ENCODE measurements at regions not wholly inside any gene's neighbourhood (a gene's known extent, or its start where the extent isn't known, plus 50 kb on each side); places are given as distances from the start of the nearest gene placed in this dataset.
"Not testable (repeated sequence)": the region's sequence is repeated elsewhere in the genome, so short reads cannot be mapped to it uniquely, and the experiment has no call there.

DNA sequence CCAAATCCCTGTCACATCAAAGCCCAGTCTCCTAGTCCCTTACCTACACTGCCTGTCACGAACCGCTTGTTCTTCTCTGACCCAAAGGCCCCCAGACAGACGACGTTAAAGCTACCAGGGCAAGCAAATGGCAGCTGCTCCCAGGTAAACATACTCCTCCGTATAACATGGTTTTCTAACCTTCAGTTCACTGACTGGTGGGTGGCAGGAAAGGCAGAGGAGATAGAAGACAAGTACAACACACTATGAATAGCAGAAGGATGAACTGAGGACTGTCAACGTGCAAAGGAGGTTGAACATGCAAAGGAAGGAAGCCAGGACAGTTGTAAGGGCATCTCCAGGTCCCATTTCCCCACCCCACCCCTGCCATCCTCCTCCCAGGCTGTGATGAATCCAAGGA, 449.8 kb downstream of the SHISA9 start:
- H3K27me3 Mint-ChIP-seq (ENCODE audit: low read depth), result peaks cover 2% of the 10 kb centered on the region
- TF ChIP-seq, protein P1, sequence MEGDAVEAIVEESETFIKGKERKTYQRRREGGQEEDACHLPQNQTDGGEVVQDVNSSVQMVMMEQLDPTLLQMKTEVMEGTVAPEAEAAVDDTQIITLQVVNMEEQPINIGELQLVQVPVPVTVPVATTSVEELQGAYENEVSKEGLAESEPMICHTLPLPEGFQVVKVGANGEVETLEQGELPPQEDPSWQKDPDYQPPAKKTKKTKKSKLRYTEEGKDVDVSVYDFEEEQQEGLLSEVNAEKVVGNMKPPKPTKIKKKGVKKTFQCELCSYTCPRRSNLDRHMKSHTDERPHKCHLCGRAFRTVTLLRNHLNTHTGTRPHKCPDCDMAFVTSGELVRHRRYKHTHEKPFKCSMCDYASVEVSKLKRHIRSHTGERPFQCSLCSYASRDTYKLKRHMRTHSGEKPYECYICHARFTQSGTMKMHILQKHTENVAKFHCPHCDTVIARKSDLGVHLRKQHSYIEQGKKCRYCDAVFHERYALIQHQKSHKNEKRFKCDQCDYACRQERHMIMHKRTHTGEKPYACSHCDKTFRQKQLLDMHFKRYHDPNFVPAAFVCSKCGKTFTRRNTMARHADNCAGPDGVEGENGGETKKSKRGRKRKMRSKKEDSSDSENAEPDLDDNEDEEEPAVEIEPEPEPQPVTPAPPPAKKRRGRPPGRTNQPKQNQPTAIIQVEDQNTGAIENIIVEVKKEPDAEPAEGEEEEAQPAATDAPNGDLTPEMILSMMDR (IDR thresholded peaks at IDR 0.05), result no peak
- no peaks in the 10 kb centered on the region for H3K36me3 Mint-ChIP-seq (ENCODE audit: low read depth)
- no peaks in the 10 kb centered on the region for H3K4me1 Mint-ChIP-seq (ENCODE audit: low read depth)
- no peaks in the 10 kb centered on the region for H3K9me3 Mint-ChIP-seq (ENCODE audit: low read depth)
- DNase-seq (ENCODE audit: low spot score), result no peak
- H3K27ac Mint-ChIP-seq (ENCODE audit: unreplicated experiment), result no peak overlapping the region
- H3K4me3 Mint-ChIP-seq (ENCODE audit: unreplicated experiment), result no peak overlapping the region

DNA sequence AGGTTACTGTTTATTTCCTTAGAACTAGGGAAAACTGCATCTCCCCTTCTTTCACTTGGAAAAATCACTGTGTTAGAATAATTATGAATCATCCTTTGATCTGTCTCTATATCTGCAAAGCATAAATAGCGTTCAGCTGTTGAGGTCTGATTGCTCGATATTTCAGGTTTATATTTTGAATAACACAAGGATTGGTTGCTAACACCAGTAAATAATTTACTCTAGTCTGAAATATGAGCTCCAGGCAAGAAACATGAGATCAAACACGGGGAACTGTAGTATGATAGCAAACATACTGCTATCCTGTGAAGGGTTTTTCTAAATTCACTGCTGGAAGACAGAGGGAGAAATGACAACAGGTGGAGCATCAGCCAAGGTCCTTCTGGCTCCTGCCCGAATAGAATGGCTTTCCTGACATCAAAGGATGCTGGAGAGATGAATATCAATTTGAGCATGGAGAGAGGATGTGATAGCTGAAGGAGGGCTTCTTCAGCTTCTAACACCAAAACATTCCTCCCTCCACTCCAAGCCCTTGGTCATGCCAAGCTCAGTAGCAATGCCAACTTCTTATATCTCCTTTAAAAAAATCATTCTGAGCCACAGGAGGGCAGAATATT, 450.3 kb downstream of the SHISA9 start:
- H3K9me3 Mint-ChIP-seq (ENCODE audit: low read depth), result no peaks in the 10 kb centered on the region
- H3K27ac Mint-ChIP-seq (ENCODE audit: unreplicated experiment), result no peak overlapping the region
- no peaks in the 10 kb centered on the region for H3K36me3 Mint-ChIP-seq (ENCODE audit: low read depth)
- no peaks in the 10 kb centered on the region for H3K4me1 Mint-ChIP-seq (ENCODE audit: low read depth)
- TF ChIP-seq, protein P1 (IDR thresholded peaks at IDR 0.05), result no peak
- DNase-seq (ENCODE audit: low spot score), result no peak
- H3K27me3 Mint-ChIP-seq (ENCODE audit: low read depth), result peaks cover 2% of the 10 kb centered on the region
- no peak overlapping the region for H3K4me3 Mint-ChIP-seq (ENCODE audit: unreplicated experiment)

DNA sequence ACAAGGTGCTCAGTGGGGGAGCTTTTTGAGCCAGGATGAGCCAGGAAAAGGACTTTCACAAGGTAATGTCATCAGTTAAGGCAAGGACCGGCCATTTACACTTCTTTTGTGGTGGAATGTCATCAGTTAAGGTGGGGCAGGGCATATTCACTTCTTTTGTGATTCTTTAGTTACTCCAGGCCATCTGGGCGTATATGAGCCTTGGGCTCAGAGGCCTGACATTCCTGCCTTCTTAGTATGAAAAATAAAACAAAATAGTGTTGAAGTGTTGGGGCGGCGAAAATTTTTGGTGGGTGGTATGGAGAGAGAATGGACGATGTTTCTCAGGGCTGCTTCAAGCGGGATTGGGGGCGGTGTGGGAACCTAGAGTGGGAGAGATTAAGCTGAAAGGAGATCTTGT, 451.4 kb downstream of the SHISA9 start:
- DNase-seq (ENCODE audit: low spot score); H3K36me3 Mint-ChIP-seq (ENCODE audit: low read depth); H3K4me1 Mint-ChIP-seq (ENCODE audit: low read depth); H3K9me3 Mint-ChIP-seq (ENCODE audit: low read depth); H3K27me3 Mint-ChIP-seq (ENCODE audit: low read depth); H3K4me3 Mint-ChIP-seq (ENCODE audit: unreplicated experiment); H3K27ac Mint-ChIP-seq (ENCODE audit: unreplicated experiment): not testable (repeated sequence)

DNA sequence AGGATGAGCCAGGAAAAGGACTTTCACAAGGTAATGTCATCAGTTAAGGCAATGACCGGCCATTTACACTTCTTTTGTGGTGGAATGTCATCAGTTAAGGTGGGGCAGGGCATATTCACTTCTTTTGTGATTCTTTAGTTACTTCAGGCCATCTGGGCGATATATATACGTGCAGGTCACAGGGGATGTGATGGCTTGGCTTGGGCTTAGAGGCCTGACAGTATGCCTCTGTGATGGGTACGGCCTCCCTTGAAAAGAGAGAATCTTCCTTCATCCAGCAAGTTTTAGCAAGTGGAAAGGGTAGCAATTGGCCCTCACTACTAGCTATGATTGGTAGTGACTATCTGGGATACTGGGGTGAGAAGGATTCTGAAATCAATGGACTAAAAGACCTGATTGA, 456.4 kb downstream of the SHISA9 start:
- peaks cover 29% of the 10 kb centered on the region for H3K9me3 Mint-ChIP-seq (ENCODE audit: low read depth)

DNA sequence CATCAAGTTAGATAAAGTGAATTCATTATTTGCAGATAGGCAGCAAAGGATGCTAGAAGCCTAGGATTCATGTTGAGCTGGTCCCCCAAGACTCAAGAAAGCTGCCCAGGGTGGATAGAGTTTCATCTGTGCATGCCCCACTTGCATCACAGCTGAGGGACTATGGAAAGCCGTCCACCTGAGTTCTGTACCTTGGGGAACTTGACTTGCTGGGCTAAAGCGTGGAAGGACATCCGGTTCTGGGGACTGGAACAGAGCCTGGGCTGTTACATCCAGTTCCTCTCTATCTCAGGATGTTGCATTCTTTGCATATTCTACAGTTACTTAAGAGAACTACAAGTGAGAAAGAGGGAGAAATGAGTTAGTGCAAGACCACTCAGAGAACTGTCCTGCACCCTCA, 458.4 kb downstream of the SHISA9 start:
- peaks cover 4% of the 10 kb centered on the region for H3K27me3 Mint-ChIP-seq (ENCODE audit: low read depth)
- DNase-seq (ENCODE audit: low spot score), result no peak
- H3K9me3 Mint-ChIP-seq (ENCODE audit: low read depth), result peaks cover 29% of the 10 kb centered on the region
- H3K4me3 Mint-ChIP-seq (ENCODE audit: unreplicated experiment), result no peak overlapping the region
- H3K36me3 Mint-ChIP-seq (ENCODE audit: low read depth), result no peaks in the 10 kb centered on the region
- H3K4me1 Mint-ChIP-seq (ENCODE audit: low read depth), result no peaks in the 10 kb centered on the region
- no peak overlapping the region for H3K27ac Mint-ChIP-seq (ENCODE audit: unreplicated experiment)
- TF ChIP-seq, protein P1 (IDR thresholded peaks at IDR 0.05), result no peak

More for the DNA sequence above, 456.4 kb downstream of the SHISA9 start:
- H3K27ac Mint-ChIP-seq (ENCODE audit: unreplicated experiment); H3K4me3 Mint-ChIP-seq (ENCODE audit: unreplicated experiment); DNase-seq (ENCODE audit: low spot score); H3K27me3 Mint-ChIP-seq (ENCODE audit: low read depth); H3K36me3 Mint-ChIP-seq (ENCODE audit: low read depth); H3K4me1 Mint-ChIP-seq (ENCODE audit: low read depth): not testable (repeated sequence)

DNA sequence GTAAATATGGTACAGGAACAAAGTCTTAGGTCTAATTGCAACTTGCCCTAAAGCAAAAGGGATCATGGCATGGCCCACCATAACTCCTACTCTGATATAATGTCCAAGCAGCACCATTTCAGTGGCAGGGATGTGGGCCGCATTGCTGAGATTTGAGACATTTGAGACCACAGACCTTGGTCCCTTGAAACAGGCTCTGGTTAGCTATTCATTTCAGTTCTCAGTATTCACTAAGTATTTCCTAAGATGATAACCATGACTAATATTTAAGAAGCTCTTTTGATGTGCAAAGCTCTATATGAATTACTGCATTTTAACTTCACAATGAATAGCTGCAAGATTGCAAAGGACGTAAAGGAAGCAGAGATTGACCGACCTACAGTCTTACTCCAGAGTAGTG, 471.0 kb downstream of the SHISA9 start:
- Mint-ChIP-seq H3K27ac (ENCODE audit: unreplicated experiment) (no peak overlapping the region), H3K27me3 (ENCODE audit: low read depth) (no peaks in the 10 kb centered on the region), H3K9me3 (ENCODE audit: low read depth) (peaks cover 19% of the 10 kb centered on the region), H3K36me3 (ENCODE audit: low read depth) (no peaks in the 10 kb centered on the region), H3K4me3 (ENCODE audit: unreplicated experiment) (no peak overlapping the region), H3K4me1 (ENCODE audit: low read depth) (no peaks in the 10 kb centered on the region)
- TF ChIP-seq, protein P1 (IDR thresholded peaks at IDR 0.05), result no peak
- no peak for DNase-seq (ENCODE audit: low spot score)
